HG02970 (cell line): ENCODE measurements at regions not wholly inside any gene's neighbourhood (a gene's known extent, or its start where the extent isn't known, plus 50 kb on each side); places are given as distances from the start of the nearest gene placed in this dataset.
A peak's percentile ranks its signal among the peaks of the same experiment; 100 is the strongest.
"Not testable (repeated sequence)": the region's sequence is repeated elsewhere in the genome, so short reads cannot be mapped to it uniquely, and the experiment has no call there.

Experiments
- ATAC-seq: cut with Tn5 transposase; IDR thresholded peaks from one replicate; pipeline ENCODE4 v1.9.1; 2021; ENCODE audit warnings: mild to moderate bottlenecking, moderate library complexity, moderate number of reproducible peaks; ENCODE audit not compliant: unreplicated experiment, low FRiP score

DNA sequence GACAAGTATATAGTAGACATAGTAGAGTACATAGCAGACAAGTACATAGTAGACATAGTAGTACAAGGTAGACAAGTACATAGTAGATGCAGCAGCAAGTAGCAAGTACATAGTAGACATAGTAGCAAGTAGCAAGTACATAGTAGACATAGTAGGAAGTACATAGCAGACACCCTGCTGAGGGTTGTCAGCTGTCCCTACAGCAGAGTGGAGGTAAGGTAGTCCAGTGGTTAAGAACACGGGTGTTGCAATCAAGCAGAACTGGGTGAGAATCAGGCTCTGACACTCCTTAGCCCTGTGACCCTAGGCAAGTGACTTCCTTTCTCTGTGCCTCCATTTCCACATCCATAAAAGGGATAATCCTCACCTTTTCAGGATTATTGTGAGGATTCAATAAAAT is 94.7 kb downstream of the NOG start:
- no peak for ATAC-seq

DNA sequence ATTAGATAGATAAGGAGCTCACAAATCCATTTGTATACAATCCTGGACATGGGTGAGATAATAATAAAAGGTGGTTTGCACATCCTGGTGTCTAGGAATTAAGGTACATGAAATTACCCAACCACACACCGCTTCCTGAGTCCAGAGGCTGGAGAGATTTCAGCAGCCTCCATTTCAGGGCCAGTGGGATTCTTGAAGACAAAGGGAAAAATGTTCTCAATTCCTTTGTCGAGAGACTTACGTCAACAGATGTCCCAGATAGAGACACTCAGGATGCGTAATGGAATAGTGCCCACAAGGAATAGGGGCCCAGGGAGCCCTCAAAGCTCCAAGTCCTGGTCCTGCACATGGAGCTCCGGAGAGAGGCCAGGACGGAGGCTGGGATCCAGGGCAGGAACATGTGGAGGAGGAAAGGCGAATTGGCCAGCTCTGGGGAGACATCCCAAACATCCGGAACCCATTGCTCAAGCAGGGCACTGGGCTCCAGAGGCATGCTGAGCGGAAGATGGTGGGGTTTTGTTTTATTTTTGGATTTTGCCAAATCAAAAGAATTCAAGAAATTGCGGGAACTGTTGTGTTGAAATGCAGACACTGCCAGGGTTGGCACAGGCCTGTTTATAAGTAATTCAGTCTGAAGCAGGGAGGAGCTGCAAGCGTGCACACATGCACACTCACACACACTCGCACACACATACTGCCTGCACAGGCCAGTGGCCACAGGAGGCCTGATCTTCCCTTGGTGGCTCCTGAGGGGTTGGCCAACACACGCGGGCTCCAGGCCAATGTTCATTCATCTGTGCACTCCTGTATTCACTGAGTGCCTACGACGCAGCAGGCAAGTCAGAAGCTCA is 97.2 kb downstream of the NOG start:
- ATAC-seq: no peak

DNA sequence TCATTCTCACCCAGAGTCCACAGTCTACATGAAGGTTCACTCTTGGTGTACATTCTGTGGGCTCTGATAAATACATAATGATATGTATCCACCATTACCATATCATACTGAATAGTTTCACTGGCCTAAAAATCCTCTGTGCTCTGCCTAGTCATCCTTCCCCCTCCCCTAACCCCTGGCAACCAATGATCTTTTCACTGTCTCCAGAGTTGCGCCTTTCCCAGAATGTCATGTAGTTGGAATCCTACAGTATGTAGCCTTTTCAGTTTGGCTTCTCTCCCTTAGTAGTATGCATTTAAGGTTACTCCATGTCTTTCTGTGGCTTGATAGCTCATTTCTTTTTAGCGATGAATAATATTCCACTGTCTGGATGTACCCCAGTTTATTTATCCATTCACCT is 101.3 kb downstream of the NOG start:
- ATAC-seq: no peak

DNA sequence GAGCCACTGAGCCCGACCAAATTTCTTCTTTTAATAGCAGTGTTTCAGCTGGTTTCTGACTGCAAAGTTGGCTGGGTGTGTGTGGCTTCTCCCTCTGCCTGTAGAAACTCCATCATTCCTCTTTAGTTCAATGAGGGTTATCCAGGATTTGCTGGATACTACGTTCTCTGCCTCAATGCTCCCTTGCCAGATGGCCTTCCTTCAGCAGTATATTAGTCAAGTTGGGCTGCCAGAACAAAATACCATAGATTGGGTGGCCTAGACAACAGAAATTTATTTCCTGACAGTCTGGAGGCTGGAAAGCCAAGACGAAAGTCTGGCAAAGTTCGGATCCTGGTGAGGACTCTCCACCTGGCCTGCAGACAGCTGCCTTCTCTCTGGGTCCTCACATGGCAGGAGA is 103.7 kb downstream of the NOG start:
- no peak for ATAC-seq

DNA sequence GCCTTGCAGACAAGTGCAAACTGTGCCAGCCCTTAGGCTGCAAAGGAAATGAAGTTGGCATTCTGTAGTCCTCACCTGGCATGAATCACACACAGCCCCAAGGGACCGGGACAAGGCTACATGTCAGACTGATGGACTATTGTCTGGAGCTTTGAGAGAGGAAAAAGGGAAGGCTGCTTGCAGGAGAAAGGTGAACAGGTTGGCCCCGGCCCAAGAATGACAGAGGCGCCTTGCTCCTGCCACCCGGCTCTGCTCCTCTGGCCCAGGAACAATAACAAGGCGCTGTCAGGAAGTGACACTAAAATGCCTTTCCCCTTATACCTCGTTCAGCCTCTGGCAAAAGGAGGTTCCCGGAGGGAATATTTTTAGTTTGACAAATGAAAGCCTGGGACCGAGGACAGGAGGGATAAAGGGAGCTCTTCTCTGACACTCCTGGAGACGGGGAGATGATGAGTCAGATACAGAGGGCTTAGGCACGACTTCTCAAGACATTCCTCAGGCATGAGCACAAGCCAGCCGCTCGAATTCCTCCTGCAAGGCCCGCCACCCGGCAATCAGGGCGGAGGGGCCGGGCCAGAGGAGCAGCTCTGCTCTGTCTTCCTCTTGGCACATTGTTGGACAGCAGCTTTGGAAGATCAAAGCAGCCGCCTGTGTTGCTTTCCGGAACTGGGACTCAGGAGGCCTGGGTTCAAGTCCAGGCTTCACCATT is 105.8 kb downstream of the NOG start:
- ATAC-seq: no peak

DNA sequence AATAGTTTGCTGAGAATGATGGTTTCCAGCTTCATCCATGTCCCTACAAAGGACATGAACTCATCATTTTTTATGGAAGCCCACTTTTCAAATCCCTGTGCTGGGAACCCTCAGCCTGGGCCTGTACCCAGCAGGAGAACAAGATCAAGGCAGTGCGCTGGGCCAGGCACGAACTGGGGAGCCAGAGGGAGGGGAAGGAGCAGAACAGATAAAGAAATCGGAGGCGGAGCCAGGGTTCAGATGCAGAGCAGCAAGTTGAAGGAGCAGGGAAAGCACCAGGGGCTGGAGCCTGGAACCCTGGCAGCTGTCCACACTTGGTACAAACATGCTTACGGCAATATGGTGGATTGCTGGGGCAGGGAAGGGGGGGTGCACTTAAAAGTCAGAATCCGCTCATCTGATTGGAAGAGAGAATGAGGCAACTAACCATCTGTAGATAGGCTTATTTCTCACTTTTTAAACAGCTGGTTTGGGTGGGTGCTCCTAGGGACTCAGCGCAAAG is 107.5 kb downstream of the NOG start:
- no peak for ATAC-seq

DNA sequence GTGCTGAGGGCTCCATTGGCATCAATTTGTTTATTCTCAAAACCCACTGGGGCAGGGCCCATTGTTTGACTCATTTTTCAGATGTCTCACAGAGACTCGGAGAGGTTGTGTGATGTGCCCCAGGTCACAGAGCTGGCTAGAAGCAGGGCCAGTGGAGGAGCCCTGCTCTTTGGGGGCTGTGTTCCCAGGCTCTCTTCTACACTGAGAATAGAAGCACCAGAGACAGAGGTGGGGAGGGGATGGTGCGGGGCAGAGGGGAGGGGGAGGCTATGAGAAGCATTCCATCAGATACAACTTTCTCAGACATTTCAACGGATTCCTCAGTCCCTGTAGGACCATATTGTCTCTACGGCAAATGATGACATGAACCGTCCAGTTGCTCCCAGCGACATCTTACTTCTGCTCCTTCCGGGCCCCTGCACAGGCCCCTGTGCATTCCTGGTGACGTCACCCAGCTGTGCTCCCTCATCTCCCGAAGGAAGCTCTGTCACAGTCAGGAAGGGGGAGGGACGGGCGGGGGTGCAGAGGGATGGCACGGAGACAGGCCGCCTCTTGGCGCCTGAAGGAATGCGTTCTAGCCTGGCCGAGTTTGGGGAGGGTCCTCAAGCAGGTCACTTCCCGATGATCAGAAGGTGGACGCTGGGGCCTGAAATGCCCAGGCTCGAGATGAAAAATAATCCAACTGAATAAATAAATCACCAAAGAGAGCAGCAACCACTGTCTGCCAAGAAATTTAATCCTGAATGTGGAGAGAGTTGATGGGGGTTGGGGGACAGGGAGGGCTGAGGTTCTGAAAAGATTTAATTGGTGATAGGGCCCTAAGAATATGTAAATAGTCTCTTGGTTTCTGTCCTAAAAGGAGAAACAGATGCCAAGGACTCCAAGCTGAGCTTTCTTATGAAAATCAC is 114.1 kb downstream of the NOG start:
- ATAC-seq: no peak

DNA sequence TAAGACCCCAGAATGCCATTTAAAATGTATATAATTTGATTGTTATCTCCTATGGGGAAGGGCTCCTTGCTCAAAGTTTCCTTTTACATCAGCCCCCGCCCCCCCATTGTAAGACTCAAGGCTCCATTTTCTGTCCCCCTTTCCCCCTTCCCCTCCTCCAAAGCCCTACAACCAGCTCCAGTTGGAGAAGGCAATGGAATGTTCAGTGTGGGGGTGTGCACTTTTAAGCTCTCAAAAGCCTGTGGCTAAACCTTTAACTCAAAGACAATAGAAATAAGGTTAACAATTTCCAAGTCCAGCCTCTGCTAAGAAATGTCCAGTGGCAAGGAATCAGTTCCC is 114.7 kb downstream of the NOG start:
- no peak for ATAC-seq

DNA sequence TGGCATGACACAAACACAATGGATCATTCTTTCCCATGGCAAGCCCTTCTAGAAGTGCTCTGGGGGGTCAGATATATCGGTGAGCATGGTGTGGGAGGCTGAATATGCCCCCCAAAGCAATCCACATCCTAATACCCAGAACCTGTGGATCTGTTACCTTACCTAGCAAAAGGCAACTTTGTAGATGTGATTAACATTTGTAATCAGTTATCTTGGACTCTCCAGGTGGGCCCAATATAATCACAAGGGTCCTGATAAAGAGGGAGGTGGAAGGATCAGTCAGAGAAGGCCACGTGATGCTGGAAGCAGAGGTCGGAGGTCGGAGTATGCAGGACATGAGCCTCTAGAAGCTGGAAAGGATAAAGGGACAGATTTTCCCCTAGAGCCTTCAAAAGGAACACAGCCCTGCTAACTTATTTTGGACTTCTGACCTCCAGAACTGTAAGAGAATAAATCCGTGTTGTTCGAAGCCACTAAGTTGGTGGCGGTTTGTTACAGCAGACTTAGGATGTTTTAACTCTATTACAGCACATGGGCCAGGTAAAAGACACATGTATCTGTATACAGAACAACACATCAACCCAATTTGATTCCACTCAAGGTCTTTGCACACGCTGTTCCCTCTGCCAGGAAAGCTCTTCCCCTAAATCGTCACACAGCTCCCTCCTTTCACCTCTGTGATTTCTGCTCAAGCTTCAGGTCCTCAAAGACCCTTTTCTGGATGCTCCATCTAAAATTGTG is 115.3 kb downstream of the NOG start:
- no peak for ATAC-seq

DNA sequence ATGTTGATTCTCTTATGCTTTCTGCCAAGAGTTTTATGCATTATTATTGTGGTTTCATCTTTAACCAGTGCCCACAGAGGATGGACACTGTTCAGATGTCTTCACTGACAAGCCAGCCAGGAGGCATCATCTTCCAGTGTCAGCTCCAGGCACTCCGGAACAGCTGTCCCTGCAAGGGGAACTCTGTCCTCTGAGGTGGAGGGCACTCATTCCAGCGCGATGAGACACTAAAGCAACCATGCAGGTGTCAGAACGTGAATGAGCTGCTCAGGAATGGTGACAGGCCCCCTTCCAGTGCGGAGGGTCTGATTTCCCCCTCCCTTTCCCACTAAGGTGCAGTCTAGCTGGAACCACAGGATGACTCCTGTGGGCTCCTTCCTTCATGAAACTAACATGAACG is 117.5 kb downstream of the NOG start:
- ATAC-seq: no peak

DNA sequence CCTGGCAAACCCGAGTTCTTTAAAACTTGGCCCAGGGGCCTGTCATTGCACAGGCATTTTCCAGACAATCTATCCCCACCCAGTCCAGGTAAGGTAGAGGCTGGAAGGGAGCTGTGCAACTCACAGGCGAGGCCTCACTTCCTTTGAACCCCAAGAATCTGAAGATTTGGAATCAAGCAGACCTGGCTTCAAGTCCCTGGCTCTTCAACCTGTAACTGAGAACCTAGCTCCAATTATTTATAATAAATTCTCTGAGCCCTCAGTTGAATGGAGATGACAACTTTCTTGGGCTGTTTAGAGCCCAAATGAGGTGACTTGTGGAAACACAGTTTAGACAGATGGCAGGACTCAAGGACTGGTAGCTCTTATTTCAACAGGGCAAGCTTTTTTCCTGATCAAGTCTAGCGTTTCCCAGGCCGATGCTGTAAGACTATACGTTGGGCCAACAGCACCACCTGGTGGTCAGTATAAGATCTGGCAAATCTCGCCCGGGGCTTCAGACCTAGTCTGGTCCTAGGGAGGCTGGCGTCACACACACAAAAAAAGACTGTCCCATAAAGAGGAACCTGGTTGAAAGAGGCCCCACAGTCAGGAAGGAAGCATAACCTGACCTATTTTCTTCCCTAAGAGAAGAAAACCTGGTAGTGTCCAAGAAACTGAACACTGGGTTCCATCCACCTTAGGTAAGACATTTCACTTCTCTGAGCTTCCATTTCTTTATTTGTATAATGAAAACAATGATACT is 117.9 kb downstream of the C17orf67 start:
- ATAC-seq: peak; percentile 85

DNA sequence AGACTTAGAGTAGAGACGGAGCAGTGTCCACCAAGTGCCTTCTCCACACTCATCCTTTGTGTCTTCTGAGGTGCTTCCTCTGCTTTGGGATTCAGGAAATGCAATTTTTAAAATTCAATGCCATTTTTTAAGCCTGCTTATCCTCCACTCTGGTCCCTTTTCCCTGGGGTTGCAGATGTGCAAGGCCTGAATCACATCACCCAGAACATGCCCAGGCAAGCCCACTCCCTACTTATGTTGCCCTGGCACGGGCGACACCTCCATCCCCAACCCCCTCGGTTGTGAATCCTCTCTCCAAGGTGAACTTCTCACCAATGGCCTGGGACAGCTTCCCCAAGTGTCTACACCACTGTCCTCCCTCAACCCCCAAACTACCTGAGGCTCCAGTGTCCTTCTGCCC is 116.2 kb downstream of the C17orf67 start:
- no peak for ATAC-seq

DNA sequence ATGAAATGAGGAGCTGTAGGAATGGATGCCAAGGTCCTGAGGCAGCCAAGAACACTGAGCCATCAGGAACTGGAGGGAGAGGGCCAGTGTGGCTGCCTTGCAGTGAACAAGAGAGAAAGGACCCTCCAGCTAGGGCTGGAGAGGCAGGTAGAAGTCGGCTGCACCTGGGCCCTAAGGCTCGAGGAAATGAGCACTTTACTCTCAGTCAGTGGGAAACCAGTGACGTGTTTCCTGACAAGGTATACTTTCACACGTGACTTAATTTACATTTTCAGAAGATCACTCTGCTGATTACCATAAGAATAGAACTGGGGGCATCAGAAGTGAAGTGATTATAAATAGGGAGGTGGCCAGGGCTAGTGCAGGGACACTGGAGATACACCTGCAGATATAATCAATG is 115.2 kb downstream of the C17orf67 start:
- ATAC-seq: no peak

DNA sequence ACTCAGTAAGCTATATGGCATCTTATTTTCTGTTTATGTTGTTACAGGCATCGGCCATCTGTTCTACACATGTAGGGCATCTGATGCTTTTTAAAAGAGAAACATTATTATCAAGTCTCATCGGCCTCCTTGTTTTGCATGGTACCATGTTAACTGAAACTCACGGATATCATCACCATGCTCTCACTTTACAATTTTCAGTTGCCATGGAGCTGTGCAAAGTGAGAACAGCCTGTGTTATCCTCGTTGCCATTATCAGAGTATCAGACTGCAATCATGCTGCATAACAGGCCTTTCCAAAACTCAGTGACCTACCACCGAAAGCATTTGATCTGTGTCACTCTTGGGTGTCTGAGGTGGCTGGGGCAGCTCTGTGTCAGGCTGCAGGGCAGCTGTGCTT is 110.3 kb downstream of the C17orf67 start:
- ATAC-seq: no peak

DNA sequence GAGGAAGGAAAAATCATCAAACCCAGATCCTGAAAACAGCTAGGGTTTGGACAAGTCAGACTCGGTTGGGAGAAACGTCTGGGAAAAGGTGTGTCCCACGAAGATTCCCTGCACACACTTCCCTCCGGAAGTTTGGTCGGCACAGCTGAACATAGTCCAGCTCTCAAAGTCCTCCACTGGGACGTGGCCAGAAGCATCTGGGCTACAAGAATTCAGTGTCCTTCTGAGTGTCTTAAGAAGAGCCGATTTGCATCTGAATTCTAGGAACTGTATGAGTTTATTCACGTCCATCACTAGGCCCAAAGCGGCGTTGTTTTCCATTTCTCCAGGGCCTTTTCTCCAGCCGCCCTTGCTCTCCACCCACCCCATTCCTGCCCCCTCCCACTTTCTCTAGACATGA is 109.1 kb downstream of the C17orf67 start:
- ATAC-seq: no peak

DNA sequence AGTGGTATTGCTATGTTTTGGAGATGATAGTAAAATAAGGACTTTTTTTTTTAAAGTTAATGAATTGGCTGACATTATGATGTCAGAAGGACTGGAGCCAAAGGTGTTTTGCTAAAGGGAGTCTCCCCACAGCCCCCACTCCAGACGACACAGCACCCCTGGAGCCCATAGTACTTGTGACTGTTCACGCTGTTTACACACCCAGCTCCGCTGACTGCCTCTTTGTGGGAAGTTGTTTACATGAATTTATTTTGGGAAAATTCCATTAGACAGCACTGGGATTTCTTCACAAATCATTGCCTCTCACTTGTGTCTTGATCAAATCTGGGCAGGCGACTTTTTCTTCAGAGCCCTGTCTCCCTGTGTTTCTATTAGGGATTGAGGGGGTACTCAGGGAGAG is 108.6 kb downstream of the C17orf67 start:
- ATAC-seq: no peak

DNA sequence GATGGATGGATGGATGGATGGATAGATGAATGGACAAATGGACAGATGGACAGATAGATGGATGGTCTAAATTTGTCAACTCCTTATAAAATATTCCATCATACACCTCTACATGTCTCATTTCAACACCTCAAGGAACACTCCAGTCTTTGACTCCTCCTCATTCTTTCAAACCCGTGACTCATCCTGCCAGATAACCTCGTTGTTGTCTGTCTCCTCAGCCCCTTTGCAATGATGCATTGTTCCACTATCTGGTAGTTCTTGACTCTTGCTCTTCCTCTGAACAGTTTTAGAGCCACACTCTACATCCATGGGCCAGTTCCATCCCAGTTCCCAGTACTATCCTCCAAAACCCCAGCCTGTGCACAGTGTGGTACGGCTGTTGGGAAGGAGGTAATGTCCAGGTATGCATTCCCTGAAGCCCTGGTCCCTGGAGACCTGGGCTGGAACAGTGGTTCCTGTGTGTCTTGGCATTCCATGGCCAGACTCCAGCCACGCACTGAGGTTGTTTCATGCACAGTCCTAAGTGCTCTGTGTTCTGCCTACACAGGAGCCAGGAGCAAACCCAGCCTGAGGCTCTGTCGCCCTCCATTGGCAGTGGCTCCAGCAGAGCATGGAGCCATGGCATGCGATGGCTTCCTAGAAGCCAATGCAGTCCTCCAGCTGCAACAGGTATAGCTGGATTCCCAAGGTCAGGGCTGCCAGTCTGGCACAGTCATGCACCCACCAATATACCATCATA is 105.7 kb downstream of the C17orf67 start:
- ATAC-seq: no peak

DNA sequence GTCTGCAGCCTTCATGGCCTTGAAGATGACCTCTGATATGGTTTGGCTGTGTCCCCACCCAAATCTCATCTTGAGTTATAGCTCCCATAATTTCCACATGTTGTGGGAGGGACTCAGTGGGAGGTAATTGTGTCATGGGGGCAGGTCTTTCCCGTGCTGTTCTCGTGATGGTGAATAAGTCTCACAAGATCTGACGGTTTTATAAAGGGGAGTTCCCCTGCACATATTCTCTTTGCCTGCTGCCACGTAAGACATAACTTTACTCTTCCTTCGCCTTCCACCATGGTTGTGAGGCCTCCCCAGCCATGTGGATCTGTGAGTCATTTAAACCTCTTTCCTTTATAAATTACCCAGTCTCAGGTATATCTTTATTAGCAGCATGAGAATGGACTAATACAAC is 102.6 kb downstream of the C17orf67 start:
- ATAC-seq: not testable (repeated sequence)

DNA sequence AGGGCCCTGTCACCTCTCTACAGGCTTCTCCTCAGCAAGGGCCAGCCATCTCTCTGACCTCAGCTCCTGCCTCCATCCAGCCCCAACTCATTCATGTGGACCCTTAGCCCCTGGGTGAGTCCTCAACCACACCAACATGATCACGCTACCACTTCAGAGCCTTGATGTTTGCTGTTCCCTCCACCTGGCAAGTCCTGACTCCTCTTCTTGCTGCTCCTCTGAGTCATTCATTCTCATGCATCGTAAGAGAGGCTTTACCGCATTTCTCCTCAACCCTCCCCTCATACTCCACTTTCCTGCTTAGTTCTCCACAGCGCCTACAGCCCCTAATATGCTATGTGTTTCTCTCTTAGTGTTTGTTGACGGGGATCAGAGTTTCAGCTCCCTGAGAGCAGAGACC is 99.9 kb downstream of the C17orf67 start:
- no peak for ATAC-seq
